Duodenal mucosa (tissue), 2 donors: ENCODE measurements at regions not wholly inside any gene's neighbourhood (a gene's known extent, or its start where the extent isn't known, plus 50 kb on each side); places are given as distances from the start of the nearest gene placed in this dataset.

Experiments
- H3K27ac ChIP-seq: one replicate; pipeline ENCODE4 v1.7.0; 2013; ENCODE audit warnings: low read depth, low read length
- H3K27me3 ChIP-seq, 2 donors: one replicate each; pipeline ENCODE4 v1.7.0; 2013; ENCODE audit warnings: low read length in 2 of 2, control low read depth in 1 of 2; ENCODE audit not compliant: insufficient read depth in 2 of 2, control insufficient read depth in 1 of 2
- H3K36me3 ChIP-seq, 2 donors: one replicate each; pipeline ENCODE4 v1.7.0; 2013; ENCODE audit warnings: low read length in 2 of 2, control low read depth in 1 of 2; ENCODE audit not compliant: insufficient read depth in 2 of 2, control insufficient read depth in 1 of 2
- H3K4me1 ChIP-seq, 2 donors: one replicate each; pipeline ENCODE4 v1.7.0; 2013; ENCODE audit warnings: low read length in 2 of 2, control low read depth in 1 of 2; ENCODE audit not compliant: insufficient read depth in 2 of 2, control insufficient read depth in 1 of 2
- H3K4me3 ChIP-seq, 2 donors: one replicate each; pipeline ENCODE4 v1.7.0; 2013; ENCODE audit warnings: low read length in 2 of 2, low read depth in 1 of 2
- H3K9ac ChIP-seq, 2 donors: one replicate each; pipeline ENCODE4 v1.7.0; 2013; ENCODE audit warnings: low read length in 2 of 2, low read depth in 1 of 2
- H3K9me3 ChIP-seq, 2 donors: one replicate each; pipeline ENCODE4 v1.7.0; 2013; ENCODE audit warnings: low read length in 2 of 2, control low read depth in 1 of 2; ENCODE audit not compliant: control insufficient read depth in 1 of 2

DNA sequence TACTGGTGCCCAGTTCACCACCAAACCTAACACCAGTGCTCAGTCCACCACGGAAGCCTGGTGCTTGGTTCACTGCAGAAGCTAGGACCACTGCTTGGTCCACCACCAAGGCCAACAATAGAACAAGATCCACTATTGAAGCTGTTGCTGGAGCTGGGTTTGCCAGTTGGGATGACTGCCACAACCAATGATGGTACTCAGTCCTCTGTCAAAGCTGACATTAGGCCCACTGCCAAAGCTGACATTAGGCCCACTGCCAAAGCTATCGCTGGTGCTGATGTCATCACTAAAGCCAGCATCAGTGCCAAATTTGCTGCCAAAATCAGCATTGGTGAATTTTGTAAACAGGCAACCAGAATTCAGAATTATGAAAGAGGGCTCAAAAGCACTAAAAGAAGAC lies 1850.2 kb upstream of the RAG2 start:
- Histone ChIP-seq H3K4me3 (no peak overlapping the region), H3K27ac (no peak overlapping the region), H3K9ac (no peak overlapping the region), H3K36me3 (no peaks in the 10 kb centered on the region), H3K27me3 (no peaks in the 10 kb centered on the region), H3K9me3 (no peaks in the 10 kb centered on the region), H3K4me1 (no peaks in the 10 kb centered on the region)

DNA sequence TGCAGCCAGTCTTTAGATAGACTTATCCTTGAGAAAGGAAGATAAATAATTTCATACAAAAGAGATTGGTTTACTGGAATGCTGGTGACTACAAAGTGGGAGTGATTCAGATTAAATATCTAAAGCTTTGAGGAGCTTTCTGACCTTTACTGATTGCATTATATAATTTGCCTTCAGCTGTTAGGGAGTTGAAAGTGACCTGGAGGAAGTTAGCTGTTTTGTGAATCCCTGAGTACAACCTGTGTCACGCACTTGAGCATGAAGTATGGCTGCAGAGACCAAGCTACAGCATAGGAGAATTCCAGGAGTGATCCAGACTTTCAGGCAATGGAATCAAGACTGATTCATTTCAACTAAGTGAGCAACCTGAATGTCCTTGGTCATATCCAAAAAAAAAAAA lies 1848.3 kb upstream of the RAG2 start:
- no peaks in the 10 kb centered on the region for H3K9me3 ChIP-seq
- H3K36me3 ChIP-seq = no peaks in the 10 kb centered on the region
- no peak overlapping the region for H3K4me3 ChIP-seq
- no peak overlapping the region for H3K9ac ChIP-seq
- no peak overlapping the region for H3K27ac ChIP-seq
- H3K4me1 ChIP-seq = no peaks in the 10 kb centered on the region
- no peaks in the 10 kb centered on the region for H3K27me3 ChIP-seq

DNA sequence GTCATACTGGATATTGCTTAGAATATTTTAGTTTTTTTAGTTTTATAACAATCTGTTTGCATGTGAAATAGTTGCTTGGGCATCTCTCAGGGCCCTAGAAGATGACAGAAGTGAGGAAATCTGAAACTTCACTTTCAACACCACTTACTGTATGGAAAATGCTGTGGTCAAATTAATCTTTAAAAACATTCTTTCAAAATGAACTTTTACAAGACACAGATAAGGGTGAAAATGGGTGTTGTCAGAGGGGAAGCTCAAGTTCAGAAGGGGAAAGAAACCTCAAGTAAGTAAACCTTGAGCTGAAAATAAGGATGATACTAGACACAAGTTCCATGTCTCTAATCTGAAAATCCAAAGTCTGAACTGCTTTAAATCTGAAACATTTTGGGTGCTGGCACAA lies 1840.1 kb upstream of the RAG2 start:
- no peaks in the 10 kb centered on the region for H3K9me3 ChIP-seq
- no peak overlapping the region for H3K4me3 ChIP-seq
- no peaks in the 10 kb centered on the region for H3K36me3 ChIP-seq

DNA sequence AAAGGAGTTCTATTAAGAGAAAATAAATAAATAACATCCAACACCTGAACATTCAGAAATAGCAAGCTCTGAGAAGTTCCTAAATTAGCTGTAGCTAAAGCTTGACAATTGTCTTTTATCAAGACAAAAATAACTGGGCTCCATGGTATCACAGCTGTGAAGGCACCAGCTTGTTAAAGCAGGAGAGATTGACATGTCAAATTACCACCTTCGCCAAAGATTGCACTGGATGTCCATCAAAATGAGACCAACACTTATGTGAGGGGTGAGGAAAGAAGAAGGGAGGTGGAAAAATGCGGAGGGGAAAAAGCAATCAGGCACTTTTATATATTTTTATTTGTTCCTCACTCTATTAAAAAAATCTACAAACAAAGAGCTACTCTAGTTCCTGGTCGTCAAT lies 1827.5 kb upstream of the RAG2 start:
- no peak overlapping the region for H3K27ac ChIP-seq
- H3K9me3 ChIP-seq = no peaks in the 10 kb centered on the region
- H3K4me1 ChIP-seq = no peaks in the 10 kb centered on the region

More for the DNA sequence above, 1840.1 kb upstream of the RAG2 start:
- no peak overlapping the region for H3K9ac ChIP-seq
- no peaks in the 10 kb centered on the region for H3K4me1 ChIP-seq
- no peak overlapping the region for H3K27ac ChIP-seq
- H3K27me3 ChIP-seq = no peaks in the 10 kb centered on the region

DNA sequence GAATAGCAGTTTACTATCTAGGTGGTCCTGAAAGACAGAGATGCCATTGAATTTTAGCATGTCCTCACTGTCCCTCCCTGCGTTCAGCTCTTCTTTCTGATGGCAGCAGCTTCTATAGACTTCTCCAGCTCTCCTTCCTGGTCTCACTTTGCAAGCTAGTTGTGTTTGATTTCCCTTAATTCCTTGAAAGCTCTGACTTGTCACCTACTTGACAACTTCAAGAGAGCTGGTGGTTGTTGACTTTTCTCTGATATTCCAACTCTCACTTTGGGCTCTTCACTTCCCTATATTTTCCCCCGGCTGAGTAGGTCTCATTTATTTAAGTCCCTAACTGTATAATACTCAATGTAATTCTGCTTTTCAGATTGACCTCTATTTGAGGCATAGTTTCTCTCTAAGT lies 1825.0 kb upstream of the RAG2 start:
- Histone ChIP-seq H3K27ac (no peak overlapping the region), H3K4me3 (no peak overlapping the region), H3K36me3 (no peaks in the 10 kb centered on the region), H3K4me1 (no peaks in the 10 kb centered on the region), H3K9me3 (no peaks in the 10 kb centered on the region), H3K27me3 (no peaks in the 10 kb centered on the region), H3K9ac (no peak overlapping the region)

More for the DNA sequence above, 1827.5 kb upstream of the RAG2 start:
- H3K27me3 ChIP-seq = no peaks in the 10 kb centered on the region
- no peaks in the 10 kb centered on the region for H3K36me3 ChIP-seq
- H3K9ac ChIP-seq = no peak overlapping the region
- H3K4me3 ChIP-seq = no peak overlapping the region

DNA sequence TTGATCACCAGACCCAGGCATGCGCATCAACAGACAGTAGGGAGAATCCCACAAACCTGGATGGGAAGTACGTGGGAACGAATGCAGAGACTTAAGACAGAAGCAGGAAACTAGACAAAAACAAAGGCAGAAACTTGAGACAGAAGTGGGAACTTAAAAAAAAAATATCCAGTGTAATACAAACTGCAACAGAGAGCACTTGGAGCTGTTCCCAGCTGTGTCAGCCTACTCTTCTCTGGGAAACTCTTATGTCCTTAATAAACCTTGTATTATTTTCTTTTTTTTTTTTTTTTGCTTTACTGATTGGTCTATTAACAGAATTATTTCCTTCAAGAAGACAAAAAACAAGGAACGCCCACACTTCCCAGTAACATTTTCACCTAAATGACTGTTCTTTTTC lies 1818.1 kb upstream of the RAG2 start:
- H3K27ac ChIP-seq = no peak overlapping the region
- H3K4me1 ChIP-seq = no peaks in the 10 kb centered on the region
- H3K9me3 ChIP-seq = no peaks in the 10 kb centered on the region
- no peaks in the 10 kb centered on the region for H3K36me3 ChIP-seq
- H3K4me3 ChIP-seq = no peak overlapping the region
- H3K27me3 ChIP-seq = no peaks in the 10 kb centered on the region
- no peak overlapping the region for H3K9ac ChIP-seq

DNA sequence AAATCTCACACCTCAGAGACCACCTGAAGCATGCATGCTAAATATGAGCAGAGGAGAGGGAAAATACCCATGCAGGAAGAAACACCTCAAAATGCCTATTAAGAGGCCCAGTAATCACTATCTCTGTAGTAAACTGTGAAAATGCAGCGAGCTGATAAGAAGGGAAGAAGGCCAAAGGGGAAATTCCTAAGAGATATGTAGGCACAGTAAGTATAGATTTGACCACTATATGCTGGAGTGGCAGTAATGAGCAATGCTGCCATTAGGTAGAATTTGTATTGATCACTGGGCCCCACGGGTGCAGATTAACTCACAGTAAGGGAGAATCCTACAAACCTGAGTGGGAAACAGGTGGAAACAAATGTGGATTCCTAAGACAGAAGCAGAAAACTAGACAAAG lies 1813.1 kb upstream of the RAG2 start:
- Histone ChIP-seq H3K36me3 (no peaks in the 10 kb centered on the region), H3K9me3 (no peaks in the 10 kb centered on the region), H3K4me1 (no peaks in the 10 kb centered on the region), H3K4me3 (no peak overlapping the region), H3K27ac (no peak overlapping the region), H3K27me3 (no peaks in the 10 kb centered on the region), H3K9ac (no peak overlapping the region)

DNA sequence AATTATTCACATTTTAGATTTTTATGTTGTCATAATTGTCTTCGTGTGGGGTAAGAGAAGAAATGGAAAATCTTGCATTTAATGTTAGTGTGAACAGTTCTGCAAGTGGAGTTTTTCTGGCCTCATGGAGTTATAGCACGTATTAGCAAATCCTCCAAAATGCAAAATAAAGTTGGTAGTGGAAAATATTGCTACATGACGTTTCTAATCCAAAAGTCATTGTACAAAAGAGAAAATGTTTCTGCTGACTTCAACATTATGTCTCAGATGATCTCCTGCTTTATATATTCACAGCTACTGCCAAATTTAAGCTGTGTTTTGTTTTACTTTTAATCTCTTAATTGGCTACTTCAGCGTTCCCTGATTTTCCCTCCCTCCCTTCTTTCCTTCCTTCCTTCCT lies 1804.0 kb upstream of the RAG2 start:
- Histone ChIP-seq H3K4me1 (no peaks in the 10 kb centered on the region), H3K36me3 (no peaks in the 10 kb centered on the region), H3K9ac (no peak overlapping the region), H3K4me3 (no peak overlapping the region), H3K9me3 (no peaks in the 10 kb centered on the region), H3K27me3 (no peaks in the 10 kb centered on the region), H3K27ac (no peak overlapping the region)

DNA sequence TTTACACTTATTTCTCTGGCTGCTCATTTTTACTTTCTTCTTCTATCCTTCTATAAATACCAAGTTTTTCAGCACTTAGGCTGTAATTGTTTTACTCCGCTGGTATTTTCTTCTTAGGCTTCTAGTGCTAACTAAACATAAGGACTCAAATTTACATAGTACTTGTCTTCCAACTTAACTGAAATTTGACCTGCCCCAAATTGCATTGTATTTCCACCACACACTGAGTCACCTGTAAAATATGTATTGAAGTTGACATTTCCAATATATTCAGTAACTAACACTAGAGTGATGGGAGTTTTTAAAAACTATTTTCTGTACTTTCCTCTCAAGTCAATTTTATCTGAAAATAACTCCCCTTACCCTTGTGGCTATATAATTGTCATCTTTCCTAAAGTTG lies 1794.1 kb upstream of the RAG2 start:
- Histone ChIP-seq H3K9me3 (no peaks in the 10 kb centered on the region), H3K4me1 (no peaks in the 10 kb centered on the region), H3K9ac (no peak overlapping the region), H3K4me3 (no peak overlapping the region), H3K36me3 (no peaks in the 10 kb centered on the region), H3K27me3 (no peaks in the 10 kb centered on the region), H3K27ac (no peak overlapping the region)

DNA sequence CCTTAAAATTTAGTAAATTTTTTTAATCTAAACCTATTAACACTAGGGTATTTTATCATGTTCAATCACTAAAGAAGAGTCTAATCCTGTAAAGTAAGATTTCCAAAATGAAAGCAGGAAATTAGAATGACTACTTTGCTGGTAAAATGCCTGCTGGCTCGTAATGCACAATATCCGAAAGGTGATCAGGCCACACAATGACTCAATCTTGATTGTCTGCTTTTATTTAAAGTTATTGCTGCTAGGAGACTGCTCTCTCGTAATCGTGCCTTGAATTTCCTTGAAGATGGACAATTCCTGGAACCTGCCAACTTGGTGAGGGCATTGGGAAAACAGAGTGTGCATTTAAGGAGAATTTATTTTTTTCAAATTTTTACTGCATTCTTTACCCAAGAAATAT lies 1786.5 kb upstream of the RAG2 start:
- H3K27me3 ChIP-seq = no peaks in the 10 kb centered on the region
- no peak overlapping the region for H3K4me3 ChIP-seq
- H3K27ac ChIP-seq = no peak overlapping the region
- H3K36me3 ChIP-seq = no peaks in the 10 kb centered on the region
- H3K9ac ChIP-seq = no peak overlapping the region
- no peaks in the 10 kb centered on the region for H3K9me3 ChIP-seq
- H3K4me1 ChIP-seq = no peaks in the 10 kb centered on the region

DNA sequence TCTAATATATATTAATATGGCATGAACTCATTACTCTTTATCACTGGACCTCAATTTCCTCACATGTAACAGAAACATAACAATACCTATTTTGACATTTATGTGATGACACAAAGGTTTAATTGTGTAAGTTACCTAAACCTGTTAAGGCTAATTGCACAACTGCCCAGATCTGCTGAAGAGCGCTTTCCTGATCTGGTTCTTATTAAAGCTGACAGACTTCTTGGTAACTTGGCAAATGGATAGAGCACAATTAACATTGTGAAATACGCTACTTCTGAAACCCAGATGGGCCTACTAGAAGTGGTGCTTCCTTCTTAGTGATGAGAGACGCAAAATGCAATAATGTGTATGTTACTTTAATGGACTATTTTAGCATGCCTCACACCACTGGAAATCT lies 1767.2 kb upstream of the RAG2 start:
- Histone ChIP-seq H3K27me3 (no peaks in the 10 kb centered on the region), H3K9me3 (no peaks in the 10 kb centered on the region), H3K9ac (no peak overlapping the region), H3K27ac (no peak overlapping the region), H3K36me3 (no peaks in the 10 kb centered on the region), H3K4me1 (no peaks in the 10 kb centered on the region), H3K4me3 (no peak overlapping the region)
